Type B pancreatic cell (in vitro differentiated cells): ENCODE measurements at regions not wholly inside any gene's neighbourhood (a gene's known extent, or its start where the extent isn't known, plus 50 kb on each side); places are given as distances from the start of the nearest gene placed in this dataset.

Experiments
- DNase-seq: peaks from one replicate; pipeline ENCODE4 v3.0.0; 2021; ENCODE audit warnings: mixed read lengths; ENCODE audit not compliant: unreplicated experiment; ENCODE audit errors: extremely low spot score
- H3K27ac Mint-ChIP-seq: 2 replicates; pipeline ENCODE4 v1.8.0; 2021; ENCODE audit warnings: mild to moderate bottlenecking, mixed read lengths
- H3K27me3 Mint-ChIP-seq: 2 replicates; pipeline ENCODE4 v1.8.0; 2021; ENCODE audit warnings: mixed read lengths
- H3K36me3 Mint-ChIP-seq: 2 replicates; pipeline ENCODE4 v1.8.0; 2021; ENCODE audit warnings: mixed read lengths
- H3K4me1 Mint-ChIP-seq: one replicate; pipeline ENCODE4 v1.8.0; 2021; ENCODE audit warnings: mixed read lengths; ENCODE audit not compliant: unreplicated experiment
- H3K4me3 Mint-ChIP-seq: 2 replicates; pipeline ENCODE4 v1.8.0; 2021; ENCODE audit warnings: mild to moderate bottlenecking, mixed read lengths
- H3K9me3 Mint-ChIP-seq: 2 replicates; pipeline ENCODE4 v1.8.0; 2021; ENCODE audit warnings: mixed read lengths
- CTCF ChIP-seq: fragments of 200-600 bp; sonication (generic); conservative IDR thresholded peaks from 2 replicates; pipeline ENCODE4 v1.5.0; 2021; ENCODE audit warnings: antibody characterized with exemption, mild to moderate bottlenecking

GRCh38 chr12:24723759-24724158, 225.1 kb downstream of the BCAT1 start:
- Mint-ChIP-seq H3K9me3 (peaks cover 4% of the 10 kb centered on the region), H3K4me3 (no peak overlapping the region), H3K36me3 (peaks cover 2% of the 10 kb centered on the region), H3K27me3 (peaks cover 9% of the 10 kb centered on the region), H3K4me1 (no peaks in the 10 kb centered on the region), H3K27ac (no peak overlapping the region)
- no peak for TF ChIP-seq CTCF
- DNase-seq: no peak

GRCh38 chr12:24721191-24721590, 227.7 kb downstream of the BCAT1 start:
- Mint-ChIP-seq H3K27ac (no peak overlapping the region), H3K27me3 (peaks cover 16% of the 10 kb centered on the region), H3K4me3 (no peak overlapping the region), H3K4me1 (no peaks in the 10 kb centered on the region), H3K36me3 (peaks cover 4% of the 10 kb centered on the region), H3K9me3 (peaks cover 4% of the 10 kb centered on the region)
- no peak for TF ChIP-seq CTCF
- DNase-seq: no peak

GRCh38 chr12:24719293-24719721, 229.6 kb downstream of the BCAT1 start:
- H3K27me3 Mint-ChIP-seq: peaks cover 19% of the 10 kb centered on the region
- no peak overlapping the region for H3K27ac Mint-ChIP-seq
- no peaks in the 10 kb centered on the region for H3K4me1 Mint-ChIP-seq
- TF ChIP-seq CTCF: no peak
- peaks cover 4% of the 10 kb centered on the region for H3K36me3 Mint-ChIP-seq
- no peak for DNase-seq
- peaks cover 4% of the 10 kb centered on the region for H3K9me3 Mint-ChIP-seq
- no peak overlapping the region for H3K4me3 Mint-ChIP-seq

GRCh38 chr12:24718617-24719016, 230.3 kb downstream of the BCAT1 start:
- peaks cover 20% of the 10 kb centered on the region for H3K27me3 Mint-ChIP-seq
- no peak overlapping the region for H3K4me3 Mint-ChIP-seq
- H3K36me3 Mint-ChIP-seq: peaks cover 4% of the 10 kb centered on the region
- H3K4me1 Mint-ChIP-seq: no peaks in the 10 kb centered on the region
- no peak for TF ChIP-seq CTCF
- peaks cover 4% of the 10 kb centered on the region for H3K9me3 Mint-ChIP-seq
- no peak overlapping the region for H3K27ac Mint-ChIP-seq
- no peak for DNase-seq

GRCh38 chr12:24714237-24714636, 234.7 kb downstream of the BCAT1 start:
- H3K9me3 Mint-ChIP-seq: no peaks in the 10 kb centered on the region
- H3K27me3 Mint-ChIP-seq: peaks cover 21% of the 10 kb centered on the region
- no peak overlapping the region for H3K4me3 Mint-ChIP-seq
- H3K4me1 Mint-ChIP-seq: no peaks in the 10 kb centered on the region
- no peak overlapping the region for H3K27ac Mint-ChIP-seq
- TF ChIP-seq CTCF: no peak
- H3K36me3 Mint-ChIP-seq: peaks cover 4% of the 10 kb centered on the region
- DNase-seq: no peak
